SIG-M5 (cell line): ENCODE measurements at regions not wholly inside any gene's neighbourhood (a gene's known extent, or its start where the extent isn't known, plus 50 kb on each side); places are given as distances from the start of the nearest gene placed in this dataset.
"Not testable (repeated sequence)": the region's sequence is repeated elsewhere in the genome, so short reads cannot be mapped to it uniquely, and the experiment has no call there.

Experiments used
- DNase-seq: peaks from one replicate; lab custom pipeline; 2025; lab: John Stamatoyannopoulos, UW

DNA sequence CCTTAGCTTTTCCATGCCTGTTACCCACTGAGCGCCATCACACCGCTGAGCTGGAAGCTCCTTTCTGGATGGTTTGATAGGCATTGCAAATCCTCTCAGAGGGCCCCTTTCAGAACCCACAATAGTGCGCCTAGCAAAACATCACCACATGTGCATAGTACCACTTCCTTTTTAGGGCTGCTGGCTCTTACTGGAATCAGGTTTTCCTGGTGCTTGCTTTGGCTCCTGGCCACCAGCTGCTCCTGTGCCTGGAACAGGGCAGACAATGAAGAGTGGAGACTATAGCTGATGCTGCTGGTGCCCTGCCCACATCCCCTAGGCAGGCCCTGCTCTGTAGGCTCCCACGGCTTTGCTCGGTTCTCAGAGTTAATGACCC lies 163.6 kb upstream of the SEMA6A start:
- DNase-seq = no peak

DNA sequence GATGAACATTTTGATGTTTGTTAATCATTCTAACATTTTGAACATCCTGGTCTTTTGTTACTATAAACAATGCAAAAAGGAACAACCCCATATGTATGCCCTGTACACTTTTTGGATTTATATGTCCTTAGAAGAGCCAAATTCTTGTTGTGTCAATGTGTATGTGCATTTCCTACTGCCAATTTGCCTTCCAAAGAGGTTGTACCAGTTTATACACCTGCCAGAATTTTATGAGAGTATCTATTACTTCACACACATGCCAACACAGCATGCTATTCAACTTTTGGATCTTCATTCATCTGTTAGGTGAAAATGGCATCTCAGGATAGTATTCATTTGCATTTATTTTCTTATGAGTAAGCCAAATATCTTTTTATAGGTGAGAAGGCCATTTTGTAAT lies 162.0 kb upstream of the SEMA6A start:
- no peak for DNase-seq

DNA sequence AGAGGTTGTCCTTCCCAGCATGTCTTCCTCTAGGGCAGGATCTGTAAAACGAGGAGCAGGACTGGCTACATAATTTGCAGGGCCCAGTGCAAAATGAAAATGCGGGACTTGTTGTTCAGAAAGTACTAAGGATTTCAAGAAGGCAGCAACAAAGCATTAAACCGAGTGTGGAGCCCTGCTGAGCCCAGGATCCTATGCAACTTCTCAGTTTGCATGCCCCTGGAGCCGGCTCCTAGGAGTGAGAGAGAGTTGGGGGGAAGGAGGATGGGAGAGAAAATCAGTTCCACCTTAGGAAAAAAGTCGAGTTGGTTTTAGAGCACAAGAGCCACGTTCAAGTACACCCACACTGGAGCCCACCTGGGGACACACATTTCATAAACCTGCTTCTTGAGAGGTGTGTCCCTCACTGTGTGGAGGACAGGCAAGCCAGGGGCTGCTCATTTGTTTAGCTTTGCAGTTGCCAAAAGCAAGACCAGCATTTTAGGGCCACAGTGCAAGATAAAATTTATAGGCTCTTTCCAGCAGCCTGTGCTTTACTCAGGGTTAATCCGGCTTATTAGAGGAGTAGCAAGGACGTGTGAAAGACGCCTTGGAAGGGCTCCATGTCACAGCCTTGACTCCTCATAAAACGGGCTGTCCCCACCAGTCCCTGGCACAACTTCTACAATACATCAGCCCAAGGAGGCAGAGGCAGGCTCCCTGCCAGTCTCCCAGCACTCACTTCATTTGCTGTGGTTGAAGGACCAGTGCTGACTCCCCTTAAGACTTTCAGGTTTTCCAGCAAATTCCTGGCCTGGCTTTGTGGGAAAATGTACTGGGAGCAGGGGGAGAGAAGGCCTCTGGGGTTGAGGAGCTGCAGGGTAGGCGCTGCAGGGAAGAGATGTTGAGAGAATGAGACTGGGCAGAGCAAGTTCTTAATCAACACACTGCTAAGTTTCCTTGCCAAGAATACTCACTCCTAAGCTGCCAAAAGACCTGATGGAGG lies 159.7 kb upstream of the SEMA6A start:
- no peak for DNase-seq

DNA sequence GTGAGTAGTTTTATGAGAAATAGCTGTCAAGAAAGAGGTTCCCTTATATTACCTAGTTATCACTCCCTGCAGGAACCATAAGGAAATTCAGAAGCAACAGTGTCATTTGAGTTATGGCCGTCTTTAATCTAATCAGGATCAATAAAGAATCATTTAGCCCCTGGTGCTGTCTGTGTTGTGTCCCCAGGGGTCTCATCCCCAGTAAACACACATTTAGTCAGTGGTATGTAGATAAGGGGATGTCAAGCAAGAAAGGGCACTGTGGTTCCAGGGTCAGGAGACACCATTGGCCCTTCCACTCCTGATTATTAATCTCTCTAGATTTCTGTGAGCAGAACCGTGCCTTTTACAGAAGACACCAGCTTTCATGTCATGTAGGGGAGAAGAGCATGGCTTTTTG lies 158.0 kb upstream of the SEMA6A start:
- DNase-seq = no peak

DNA sequence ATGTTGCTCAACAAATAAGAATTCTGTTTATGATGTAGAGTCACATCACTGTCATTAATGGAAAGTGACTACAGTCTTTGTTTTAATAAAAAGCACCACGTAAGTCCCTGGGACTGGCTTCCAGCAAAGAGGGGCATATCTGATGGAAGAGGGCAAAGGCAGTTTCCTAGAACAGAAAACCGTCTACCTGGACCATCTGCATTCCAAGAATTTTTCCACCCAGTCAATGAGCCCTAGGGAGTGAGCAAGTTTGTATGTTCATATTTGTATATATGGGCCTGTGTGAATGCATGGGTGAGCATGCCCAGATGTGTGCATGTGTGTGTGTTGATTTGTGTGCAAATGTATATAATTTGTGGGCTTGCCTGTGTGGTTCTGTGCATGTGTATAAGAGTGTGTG lies 156.8 kb upstream of the SEMA6A start:
- no peak for DNase-seq

DNA sequence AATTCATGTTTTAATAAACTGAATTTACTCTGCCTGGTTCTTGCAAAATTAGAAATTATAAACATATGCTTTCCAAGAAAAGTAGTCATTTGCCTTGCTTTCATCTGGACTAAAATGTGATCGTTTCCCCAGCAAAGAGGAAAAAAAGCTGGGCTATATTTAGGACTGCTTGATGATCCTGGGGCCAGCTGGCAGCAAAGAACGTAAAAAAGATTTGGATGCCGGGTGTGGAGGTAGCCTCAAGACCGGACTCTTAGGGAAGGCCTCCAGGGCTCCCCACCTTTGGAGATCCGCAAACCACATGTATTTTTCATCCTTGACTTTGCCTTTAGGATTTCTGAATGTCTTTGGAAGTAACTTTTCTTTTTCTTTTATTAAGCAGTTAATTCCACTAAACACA lies 156.1 kb upstream of the SEMA6A start:
- no peak for DNase-seq

DNA sequence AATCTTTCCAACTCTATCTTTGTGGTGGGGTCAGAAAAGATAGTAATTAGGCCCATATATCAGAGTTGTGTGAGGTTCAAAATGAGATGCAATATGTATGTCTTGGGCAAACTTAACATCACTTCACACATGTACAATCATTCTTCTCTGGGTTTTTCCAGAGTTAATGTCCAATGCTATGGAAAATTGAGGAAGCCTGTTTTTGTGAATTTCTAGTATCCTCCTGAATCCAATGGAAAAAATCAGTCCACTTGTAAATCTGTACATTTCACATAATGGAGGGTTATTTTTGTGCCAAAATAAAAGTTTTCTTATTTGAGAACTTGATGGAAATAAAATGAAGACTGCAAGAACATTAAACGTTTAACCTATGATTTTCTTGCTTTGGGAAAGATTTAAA lies 155.6 kb upstream of the SEMA6A start:
- no peak for DNase-seq

DNA sequence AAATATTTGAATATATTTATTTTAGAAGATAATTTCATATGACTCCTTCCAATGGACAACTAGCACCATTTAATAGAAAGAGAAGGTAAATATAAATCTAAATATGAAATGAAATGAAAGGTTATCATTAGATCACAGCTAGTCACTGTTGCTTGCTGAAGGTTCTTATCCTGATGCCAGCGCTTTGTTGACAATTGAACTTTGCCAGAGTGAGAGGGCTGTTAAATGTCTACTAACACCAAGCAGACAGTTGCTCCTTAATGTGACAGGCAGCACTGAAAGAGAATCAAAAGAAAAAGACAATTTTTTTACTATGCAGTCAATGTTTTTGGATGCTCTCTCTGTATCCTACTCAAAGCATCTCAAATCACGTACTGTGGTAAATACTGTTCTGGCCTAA lies 152.6 kb upstream of the SEMA6A start:
- no peak for DNase-seq

DNA sequence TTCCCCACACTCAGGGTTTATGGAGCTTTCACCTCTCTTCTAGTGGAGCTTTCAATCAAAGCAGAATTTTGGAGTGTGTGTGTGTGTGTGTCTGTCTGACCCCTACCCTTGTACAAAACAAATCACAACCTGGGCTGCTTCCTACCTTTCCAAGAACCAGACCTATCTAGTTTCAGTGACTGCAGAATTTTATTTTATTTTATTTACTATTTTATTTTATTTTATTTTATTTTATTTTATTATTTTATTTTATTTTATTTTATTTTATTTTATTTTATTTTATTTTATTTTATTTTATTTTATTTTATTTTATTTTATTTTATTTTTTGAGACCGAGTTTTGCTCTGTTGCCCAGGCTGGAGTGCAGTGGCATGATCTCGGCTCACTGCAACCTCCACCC lies 151.6 kb upstream of the SEMA6A start:
- not testable (repeated sequence) for DNase-seq

DNA sequence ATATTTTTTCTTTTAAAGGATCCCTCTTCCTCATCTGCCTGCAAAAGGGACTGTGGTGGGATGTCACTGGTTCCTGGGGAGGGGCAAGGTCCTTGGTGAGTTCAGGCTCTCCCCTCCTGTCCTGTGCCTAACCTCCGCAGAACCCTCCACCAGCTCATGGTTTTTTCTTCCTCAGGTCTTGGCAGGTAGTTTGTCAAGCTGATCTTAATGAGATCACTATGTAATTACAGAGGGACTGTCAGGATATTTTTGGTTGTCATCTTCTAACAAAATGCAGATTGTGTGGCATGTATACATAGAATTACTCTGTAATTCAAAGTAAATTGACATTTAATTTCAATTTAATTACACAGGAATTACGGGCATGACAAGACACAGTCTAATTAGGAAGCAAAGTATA lies 150.3 kb upstream of the SEMA6A start:
- DNase-seq = no peak

DNA sequence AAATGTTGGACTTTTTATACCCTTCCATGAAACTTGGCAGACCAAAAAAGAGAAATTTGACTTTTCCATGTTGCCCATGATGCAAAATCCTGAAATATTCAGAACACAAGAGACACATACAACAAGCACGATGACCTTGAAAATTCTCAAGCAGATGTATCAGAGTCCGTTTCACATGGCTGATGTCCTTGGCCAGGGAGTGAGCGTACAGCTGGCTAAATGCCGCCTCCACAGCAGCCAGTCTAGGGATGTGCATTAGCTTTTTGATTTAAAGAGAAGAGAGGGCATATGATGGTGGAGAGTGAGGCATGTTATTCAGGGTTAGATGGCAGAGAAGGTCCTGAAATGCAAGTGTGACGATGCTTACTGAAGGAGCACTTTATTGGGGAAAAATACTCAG lies 148.0 kb upstream of the SEMA6A start:
- no peak for DNase-seq

DNA sequence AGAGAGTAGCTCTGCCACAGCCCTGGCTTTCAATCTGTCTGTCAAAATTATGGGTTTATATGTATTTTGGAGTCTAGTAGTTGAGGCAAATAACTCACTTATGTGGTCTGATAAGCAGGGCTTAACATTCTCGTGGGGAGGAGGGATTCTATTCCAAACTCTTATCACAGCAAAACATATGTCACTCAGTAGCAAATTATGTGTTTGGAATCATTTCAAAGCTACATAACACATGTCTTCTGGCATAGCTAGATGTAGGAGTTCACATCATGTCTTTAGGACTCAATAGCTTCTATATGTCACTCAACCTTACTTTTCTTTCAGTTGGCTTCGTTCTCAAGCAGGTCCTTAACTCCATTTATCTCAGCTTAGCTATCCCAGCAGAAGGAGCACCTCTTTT lies 144.5 kb upstream of the SEMA6A start:
- no peak for DNase-seq

DNA sequence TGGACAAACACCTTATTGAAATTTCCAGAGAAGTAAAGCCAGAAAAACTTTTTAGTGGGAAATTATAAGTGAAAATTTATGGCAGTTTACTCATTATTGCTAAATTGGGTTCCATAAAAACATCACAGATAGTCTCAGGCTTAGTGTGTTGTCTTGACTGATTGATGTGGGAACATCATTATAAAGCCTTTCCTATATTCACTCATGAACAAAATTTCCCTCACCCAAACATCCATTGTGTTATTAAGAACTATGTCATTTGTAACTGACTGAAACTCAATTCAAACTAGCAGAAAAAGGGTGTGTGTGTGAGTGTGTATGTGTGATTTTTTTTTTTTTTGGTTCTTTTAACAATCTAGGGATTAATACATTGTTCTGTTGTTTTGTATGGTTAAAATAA lies 143.7 kb upstream of the SEMA6A start:
- DNase-seq = no peak

DNA sequence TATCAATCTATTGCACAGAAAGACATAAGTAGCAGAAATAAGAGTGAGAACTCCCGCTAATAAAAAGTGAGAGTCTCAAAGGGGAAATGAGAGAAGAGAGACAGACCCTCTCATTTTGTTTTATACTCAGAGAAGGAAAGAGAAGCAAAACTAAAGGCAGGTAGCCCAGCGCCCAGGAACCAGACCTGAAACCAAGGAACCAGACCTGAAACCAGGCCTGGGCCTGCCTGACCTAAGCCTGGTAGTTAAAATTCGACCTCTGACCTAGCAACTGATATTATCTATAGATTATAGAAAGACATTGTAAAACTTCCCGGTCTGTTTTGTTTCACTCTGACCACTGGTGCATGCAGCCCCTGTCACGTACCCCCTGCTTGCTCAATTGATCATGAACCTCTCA lies 134.5 kb upstream of the SEMA6A start:
- DNase-seq = no peak

DNA sequence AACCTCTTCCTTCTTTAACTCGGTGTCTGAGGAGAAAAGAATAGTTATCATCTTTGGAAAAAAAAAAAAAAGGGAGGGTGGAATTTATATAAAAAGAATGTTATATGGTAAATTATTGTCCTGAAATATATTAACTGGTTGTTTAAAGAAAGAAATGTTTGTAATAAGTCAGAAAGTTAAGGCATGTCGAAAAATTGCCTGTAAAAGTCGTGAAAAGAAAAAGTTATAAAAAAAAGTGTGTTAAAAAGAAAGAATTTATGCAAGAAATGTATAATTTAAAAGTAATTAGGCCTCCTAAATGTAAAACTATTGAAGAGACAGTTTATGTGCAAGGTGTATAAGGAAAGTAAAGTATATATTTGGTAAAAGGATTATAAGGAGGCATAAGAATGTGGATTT lies 130.5 kb upstream of the SEMA6A start:
- DNase-seq = not testable (repeated sequence)

DNA sequence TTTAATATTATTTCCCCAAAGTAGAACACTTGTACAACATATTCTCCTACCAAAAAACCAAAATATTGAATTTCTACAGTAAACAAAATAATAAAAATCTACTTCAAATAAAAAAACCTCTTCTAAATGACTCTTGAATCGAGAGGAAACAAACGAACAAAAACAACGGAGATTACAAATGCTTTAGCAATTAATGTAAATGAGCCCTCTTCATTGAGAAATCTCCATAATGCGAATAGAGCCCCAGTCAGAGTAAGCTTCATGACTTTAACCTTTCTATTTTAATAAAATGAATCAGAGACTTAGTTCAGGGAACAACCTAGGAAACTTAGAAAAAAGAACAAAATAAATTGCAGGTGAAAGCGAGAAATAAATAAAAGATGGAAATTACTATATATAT lies 129.3 kb upstream of the SEMA6A start:
- DNase-seq = no peak

DNA sequence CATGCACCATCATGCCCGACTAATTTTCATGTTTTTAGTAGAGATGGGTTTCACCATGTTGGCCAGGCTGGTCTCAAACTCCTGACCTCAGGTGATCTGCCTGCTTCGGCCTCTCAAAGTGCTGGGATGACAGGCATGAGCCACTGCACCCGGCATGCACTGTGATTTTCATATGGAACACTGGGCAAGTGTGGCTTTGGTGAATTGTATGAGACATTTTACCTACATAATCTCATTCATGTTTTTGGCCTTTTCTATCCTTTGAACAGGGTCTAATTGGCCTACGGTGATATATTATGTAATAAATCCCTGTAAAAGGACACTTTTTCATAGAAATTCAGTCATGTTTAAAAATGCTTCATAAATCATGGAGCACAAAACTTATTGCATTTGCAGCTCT lies 128.7 kb upstream of the SEMA6A start:
- DNase-seq = no peak

DNA sequence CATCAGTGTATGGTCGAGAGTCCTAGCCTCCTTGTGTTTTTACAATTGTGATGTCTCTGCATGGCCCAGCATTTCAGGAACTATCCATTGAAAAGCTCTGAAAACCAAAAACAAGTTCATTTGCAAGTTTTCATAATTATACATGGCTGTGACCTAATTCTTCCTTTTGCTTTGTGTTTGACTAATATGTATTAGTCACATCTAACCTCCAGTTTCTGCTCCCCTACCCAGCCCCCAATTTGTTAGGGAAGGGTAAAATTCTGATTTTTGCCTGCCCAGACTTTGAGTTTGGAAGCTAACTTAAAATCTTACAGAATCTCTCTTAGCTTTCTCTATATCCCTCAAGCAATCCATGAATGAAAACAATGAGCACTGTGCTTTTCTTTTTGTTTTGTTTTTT lies 128.2 kb upstream of the SEMA6A start:
- DNase-seq = no peak

DNA sequence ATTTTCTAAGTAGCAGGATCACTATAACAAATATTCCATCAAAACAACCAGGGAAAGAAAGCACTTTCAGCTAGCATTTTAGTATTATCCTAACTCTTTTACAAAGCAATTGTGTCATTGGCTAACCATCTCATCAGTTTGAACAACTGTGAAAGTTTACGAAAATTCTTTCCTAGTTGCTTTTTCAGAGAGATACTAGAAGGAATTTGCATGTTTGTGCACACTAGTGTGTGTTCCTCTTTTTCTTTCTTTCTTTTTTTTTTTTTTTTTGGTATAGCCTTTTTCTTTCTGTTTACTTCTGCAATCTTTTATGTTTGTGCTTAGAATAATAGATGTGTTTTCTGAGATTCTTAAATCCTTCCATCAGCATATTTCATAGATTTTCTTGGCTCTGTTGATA lies 124.7 kb upstream of the SEMA6A start:
- DNase-seq = no peak

DNA sequence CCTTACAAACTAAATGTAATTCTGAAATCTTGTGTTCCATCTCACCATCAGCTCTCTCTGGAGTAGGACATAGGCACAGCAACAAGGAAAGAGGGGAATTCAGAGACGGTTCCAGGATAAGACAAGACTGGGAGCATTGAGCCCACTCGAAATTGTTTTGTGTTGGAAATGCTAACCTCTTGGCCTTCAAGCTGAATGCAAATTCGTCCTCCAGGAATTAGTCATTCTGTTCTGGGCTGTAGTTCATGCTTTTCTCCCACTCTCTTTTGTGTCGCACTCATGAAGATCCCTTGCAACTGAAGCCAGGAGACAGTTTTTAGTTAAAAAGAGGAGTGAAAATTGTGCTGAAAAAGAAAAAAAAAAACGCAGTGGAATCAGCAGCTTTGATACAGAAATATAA lies 121.7 kb upstream of the SEMA6A start:
- DNase-seq = no peak

DNA sequence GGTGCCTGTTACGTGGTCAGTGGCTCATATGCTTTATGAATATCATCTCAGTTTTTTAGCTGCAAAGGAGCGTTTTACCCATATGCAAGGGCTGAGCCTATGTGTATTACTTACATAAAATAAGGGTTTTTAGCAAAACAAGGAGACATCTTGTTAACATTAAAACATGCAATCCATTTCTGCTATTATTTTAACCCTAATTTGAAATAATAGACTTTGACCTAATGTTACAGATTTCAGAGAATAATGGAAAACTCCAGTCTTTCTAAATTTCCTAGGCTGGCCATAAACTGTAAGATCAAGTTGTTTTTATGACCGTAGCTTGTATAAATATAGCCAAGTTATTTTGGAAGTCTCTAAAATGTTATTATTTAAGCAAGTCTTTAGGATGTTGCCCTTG lies 121.1 kb upstream of the SEMA6A start:
- DNase-seq = no peak

DNA sequence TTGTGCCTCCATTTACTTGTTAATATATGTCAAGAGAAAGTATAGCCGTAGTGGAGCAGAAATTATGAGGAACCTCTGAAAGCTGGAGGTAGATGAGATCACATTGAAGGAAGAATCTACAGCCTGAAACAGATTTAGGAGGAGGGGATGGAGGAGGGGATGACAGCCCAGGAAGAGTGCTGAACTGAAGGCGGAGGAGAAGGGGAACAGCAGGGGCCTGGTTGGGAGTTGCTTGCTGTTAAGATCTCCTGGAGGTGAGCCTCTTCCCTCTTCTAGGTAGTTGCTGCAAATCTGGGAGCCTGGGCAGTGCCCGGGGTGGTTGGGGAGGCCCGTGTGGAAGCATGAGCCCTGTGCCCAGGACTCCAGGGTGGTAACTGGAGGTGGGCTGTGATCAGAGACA lies 111.8 kb upstream of the SEMA6A start:
- DNase-seq = no peak

DNA sequence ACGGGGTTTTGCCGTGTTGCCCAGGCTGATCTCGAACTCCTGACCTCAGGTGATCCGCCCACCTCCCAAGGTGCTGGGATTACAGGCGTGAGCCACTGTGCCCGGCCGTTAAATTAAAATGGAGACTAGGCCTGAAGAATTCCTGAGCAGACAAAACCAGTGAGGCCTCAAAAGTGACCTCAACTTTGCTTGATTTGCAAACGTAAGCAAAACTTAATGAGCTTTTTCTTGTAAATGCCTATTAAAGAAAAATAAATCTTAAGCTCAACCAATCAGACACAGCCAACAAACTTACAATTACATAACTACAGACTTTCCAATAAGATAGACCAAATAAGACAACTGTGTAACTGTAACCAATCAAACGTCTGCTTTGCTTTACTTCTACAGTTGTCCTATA lies 111.3 kb upstream of the SEMA6A start:
- no peak for DNase-seq

DNA sequence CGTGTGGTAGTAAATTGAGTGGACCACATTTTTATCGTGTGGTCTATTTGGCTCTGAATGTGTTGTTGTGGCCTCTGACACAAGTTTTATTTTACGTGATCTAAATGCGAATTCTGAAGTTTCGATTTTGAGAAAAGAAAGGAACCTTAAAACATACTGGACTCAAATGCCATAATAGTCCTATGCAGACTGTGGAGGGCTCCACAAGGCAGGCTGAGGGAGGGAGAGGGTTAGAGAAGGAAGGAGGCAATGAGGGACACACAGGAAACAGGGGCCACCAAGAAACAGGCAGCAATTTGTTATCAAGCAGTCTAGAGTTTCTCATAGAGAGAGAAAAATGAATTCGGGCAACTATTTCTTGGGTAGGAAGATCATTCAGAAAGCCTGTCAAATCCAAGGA lies 110.4 kb upstream of the SEMA6A start:
- DNase-seq = no peak
